Activated CD4-positive, CD25-positive, alpha-beta regulatory T cell treated with anti-CD3 and anti-CD28 coated beads, Interleukin-2, amount 50 U/mL, for 24 hours (primary cell): ENCODE measurements at regions not wholly inside any gene's neighbourhood (a gene's known extent, or its start where the extent isn't known, plus 50 kb on each side); places are given as distances from the start of the nearest gene placed in this dataset.

ENCODE experiments used
- ATAC-seq, 2 donors: fragments of 150-1000 bp; cut with Tn5 transposase; one replicate each; pipeline ENCODE4 v1.10.0; 2021; ENCODE audit warnings: mild to moderate bottlenecking in 1 of 2, moderate library complexity in 1 of 2

DNA sequence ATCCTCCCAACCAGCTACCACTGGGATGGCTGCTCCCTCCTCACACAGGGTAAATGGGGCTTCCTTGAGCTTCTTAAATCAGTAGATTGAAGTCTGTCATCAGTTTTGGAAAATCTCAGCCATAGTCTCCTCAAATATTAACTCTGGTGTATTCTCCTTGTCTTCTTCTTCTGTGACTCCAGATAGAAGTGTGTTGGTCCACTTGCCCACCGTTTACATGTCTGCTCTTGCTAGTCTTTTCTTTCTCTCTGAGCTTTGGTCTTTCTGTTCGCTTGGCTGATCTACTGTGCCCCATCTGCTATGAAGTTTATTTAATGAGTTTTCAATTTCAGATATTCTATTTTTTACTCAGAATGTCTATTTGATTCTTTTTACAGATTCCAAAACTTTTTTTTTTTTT, 281.7 kb upstream of the HDAC4 start:
- ATAC-seq = no peak

- ATAC-seq = no peak
Observed at GRCh38 chr2:239679755-239680154, 278.9 kb upstream of the HDAC4 start.

- no peak for ATAC-seq
Observed at GRCh38 chr2:239678666-239679296, 278.0 kb upstream of the HDAC4 start.

- ATAC-seq = no peak
Observed at GRCh38 chr2:239678186-239678490, 277.3 kb upstream of the HDAC4 start.

DNA sequence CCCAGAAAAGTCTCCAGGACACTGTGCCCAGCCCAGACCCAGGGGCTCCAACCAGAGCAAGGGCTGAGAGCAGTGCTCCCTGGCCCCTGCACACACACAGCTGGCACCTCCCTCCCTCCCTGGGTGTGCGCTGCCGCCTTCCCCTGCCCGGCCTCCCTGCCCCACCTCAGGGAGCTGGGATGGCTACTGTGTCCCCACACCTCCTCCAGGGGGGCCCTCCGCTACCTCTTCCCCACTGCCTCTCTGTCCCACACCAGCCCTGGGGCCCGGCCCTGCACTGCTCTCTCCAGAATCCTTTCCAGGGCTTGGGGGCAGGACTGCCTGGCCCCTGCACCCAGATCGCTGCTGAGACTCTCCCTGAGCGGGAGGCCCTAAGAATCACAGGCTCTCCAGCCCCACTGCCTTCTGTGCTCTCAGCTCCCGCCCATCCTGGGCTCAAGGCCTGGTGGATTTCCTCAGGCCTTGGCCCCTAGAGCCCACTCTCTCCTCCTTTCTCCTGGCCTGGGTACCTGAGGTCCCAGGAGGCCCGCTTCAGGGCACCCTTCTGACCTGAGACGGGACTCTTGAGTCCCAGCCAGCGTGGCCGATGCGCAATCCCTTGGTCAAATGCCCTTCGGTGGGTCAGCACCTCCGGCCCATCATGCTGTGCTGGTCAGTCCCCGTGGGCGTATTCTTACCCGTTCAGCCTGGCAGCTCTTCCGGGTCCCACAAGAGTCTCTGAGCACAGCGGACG, 276.8 kb upstream of the HDAC4 start:
- no peak for ATAC-seq

DNA sequence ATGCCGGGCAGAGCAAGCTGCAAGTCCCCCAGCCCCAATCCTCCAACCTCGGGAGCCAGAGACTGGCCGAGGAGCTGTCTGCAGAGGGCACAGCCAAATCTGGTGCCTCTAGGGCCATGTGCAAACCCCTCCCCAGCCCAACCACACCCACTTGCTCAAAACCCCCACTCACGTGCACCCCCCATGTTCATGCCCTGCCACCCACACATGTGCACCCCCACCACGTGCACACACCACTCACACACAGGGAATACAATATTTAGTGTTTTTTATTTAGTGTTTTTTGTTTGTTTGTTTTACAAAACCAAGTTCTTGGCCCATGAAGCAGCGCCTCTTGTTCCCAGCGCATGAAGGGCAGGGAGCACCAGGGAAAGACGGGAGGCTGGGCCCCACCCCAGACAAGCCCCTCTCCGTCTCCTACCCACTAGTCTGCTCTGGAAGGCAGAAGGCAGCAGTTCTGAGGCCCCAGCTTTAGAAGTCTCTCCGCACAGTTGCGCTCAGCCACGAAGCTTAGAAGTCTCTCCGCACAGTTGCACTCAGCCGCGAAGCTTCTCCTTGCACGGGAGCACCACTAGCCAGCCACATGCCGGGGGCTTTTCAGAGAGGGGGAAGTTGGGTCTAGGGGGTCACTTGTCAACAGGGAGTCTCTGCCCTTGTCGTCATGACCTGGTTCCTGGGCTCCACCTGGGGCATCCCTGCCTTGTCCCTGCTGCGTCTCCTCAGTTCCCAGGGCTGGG, 276.1 kb upstream of the HDAC4 start:
- no peak for ATAC-seq

DNA sequence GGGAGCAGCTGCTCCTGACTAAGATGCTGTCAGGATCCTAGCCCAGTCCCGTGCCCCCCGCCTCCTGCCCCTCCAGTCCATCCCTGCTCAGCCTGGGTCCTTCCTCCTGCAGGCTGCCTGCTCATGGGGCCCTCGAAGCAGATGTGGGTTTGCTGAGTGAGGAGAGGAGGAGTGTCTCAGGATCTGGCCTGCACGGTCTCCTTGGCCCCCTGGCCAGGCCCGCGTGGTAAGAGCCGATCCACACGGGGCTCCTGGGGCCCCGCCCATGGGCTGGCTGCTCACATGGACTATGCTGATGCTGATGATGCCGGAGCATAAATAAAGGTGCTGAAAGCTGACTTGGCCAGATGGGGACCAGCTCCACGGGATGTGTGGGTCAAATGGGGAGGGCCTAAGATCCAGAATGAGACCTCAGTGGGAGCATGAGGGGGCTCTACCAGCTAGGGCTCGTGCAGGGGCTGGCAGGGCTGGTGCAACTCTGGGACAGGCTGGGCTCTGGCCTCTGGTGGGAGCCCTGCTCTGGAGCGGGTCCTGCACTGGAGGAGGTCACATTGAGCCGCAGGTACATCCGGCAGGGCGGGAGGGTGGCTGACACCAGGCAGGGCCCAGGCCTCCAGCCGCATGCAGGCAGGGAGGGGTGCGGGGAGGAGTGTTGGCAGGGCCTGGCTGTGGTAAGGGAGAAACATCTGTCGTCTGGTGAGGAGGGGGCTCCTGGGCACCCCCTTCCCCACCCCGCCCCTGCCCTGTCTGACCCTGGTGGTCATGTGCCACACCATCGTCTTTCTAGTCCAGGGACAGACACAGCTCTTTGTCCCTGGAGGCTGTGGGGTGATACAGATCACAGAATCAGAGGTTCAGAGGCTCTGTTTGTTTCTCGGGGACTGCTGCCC, 275.3 kb upstream of the HDAC4 start:
- ATAC-seq = no peak

DNA sequence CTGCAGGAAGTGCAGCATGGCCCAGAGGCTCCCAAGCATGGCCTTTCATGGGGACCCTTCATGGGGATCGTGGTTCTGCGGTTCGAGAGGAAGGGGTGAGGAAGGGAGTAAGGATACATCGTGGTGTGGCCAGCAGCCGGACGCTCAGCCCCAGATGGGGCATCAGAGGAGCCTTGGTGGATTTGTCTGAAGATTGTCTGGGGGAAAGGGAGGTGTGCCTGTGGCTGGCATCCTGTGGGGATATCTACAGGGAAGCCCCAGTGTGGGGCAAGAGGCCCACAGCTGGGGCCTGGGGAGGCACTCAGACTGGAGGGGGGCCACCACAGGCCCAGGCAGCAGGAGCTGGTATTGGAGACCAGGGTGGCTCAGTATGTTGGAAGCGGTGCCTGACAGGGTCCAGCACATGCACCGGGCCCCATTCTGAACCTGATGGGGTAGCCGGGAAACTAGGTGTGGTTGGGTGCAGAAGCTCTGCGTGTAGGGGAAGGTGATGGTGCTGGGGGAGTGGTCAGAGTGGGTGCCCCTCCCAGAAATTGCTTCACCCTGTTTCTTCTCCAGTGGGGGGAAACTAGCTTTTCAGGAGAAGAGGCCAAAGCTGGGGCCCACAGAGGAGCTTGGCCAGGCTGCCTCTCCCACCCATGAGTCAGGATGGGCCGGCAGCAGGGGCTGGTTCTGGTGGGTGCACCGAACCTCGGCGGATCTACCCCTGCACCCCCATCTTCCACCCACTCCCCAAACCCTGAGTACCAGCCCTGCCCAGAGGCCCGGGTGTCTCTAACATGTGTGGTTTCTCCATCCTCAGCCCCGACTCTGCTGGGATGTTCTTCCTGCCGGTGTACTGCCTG, 274.4 kb upstream of the HDAC4 start:
- no peak for ATAC-seq

DNA sequence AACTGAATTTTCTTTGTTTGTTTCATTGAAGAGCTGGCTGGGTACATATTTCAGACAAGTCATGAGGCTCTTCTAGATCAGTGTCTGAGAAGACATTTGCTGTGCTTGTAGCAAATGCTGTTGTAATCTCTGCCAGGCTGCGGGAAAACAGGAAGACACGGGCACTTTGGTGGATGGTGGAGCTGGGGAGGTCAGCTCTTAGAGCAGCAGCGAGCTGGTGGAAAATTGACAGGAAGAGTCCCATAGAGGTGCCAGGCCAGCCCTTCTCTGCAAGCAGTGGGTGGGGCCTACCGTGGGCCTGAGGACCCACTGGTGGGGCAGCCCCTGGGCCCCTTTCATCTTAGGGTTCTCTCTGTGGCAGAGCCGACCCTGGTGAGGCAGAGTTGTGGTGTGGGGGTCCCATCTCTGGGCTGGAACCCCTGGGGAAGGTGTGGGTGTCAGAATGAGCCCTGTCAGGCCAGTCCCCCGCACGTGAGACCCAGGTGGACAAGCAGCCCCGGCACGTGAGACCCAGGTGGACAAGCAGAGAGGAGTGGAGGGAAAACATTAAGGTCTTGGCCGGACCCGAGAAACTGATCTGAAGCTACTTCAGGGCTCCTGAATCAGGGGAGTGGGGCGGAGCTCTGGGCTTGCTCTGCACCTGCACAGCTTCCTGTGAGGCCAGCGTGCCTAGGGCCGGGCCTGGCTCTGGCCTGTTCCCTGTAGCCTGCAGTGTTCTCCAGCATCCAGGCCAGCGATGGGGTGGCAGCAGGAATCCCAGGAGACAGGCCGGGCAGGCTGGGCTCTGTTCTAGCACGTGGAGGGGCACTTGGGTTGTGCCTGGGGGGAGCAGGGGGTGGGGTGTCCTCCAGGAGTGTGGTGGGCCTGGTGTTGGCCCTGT, 273.5 kb upstream of the HDAC4 start:
- ATAC-seq = no peak

DNA sequence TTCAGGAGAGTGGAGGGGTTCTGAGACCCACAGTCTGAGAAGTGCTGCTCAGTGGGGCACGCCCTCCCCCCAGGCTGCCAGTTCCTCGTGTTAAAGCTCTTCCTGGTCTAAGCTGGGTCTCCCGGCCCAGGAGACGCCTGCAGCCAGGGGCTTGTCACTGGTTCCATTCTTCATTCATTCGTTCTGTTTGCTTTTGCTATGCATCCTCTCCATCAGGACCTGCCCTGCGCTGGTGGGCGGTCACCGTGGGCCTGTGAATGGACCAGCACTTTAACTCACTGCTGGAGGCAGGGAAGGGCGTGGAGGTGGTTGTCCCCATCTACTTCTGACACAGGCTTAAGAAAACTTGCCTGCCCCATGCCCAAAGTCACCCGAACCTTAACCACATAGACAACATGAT, 272.8 kb upstream of the HDAC4 start:
- no peak for ATAC-seq

- ATAC-seq = no peak
Observed at GRCh38 chr2:239671916-239672849, 271.4 kb upstream of the HDAC4 start.

DNA sequence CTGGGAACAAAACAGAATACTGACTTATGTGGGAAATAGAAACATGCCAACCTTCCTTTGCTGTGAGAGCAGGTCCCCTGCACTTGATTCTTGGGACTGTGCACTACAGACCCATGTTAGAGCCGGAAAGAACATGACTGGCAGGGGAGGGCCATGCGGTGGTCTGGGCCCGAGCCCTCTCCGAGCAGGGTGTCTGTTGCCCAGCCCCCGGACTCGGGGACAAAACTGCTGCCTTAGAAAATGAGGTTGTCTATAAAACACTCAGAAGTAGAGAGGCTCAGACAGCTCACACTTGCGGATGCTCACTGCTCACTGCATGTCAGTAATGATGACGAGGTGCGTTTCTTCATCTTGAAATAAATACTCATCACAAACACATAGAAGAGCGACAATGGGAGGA, 270.7 kb upstream of the HDAC4 start:
- no peak for ATAC-seq

GRCh38 chr2:239670463-239671120, 269.8 kb upstream of the HDAC4 start:
- no peak for ATAC-seq

- no peak for ATAC-seq
Observed at GRCh38 chr2:239669899-239670460, 269.2 kb upstream of the HDAC4 start.

DNA sequence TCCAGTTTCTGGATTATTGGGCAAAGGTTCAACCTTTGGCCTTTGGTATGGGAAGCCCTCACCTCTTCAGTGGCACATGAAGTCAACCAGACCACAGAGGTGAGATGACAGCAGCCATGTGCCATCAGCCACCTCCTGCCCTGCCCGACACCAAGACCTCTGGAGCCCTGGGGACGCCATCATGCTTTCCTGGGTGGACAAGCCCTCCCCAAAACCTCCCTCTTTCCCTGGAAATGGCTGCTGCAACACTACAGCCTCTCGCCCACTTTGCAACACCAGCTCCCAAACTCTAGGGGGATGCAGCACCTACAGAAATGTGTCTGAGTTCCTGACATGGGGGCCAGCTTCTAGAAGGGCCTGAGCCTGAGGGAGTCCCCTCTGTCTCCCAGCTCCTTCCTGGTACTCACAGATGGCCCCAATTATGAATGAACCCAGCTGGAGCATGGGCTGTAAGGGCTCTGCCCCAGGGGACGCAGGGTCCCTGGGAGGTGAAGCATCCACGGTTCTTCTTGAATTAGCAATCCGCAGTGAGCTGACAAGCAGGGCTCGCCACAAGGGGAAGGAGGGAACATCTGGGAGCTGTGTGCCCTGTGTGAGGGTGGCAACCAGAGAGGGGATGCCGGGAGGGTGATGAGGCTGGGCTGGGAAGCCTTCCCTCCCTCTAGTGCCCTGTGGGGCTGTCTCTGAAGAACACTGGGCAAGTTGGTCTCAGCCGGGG, 268.5 kb upstream of the HDAC4 start:
- no peak for ATAC-seq

GRCh38 chr2:239668651-239669050, 267.8 kb upstream of the HDAC4 start:
- no peak for ATAC-seq

GRCh38 chr2:239668042-239668441, 267.2 kb upstream of the HDAC4 start:
- ATAC-seq = no peak

DNA sequence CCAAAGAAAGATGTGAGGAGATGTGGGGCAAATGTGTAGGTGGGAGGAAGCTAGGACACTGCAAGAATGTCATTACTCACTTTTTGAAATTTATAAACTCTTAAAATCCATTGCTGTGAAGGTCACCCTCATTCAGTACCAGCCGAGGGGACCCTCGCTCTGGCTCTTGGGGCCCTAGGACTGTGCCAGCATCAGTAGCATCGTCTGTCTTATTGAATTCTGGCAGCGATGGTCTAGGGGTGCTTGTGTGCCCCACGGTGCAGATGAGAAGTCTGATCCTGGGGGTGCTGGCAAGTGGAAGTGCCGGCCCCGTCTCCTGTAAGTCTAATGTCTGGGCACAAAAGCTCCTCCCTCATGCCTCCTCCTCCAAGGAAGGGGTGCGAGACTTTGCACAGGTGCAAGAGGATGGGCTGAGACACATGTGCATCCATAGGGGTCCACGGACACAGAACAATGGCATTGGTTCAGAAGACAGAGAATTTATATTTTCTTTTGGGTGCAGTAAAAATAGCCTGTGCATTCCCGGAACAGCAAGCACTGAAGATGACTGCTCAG, 266.7 kb upstream of the HDAC4 start:
- ATAC-seq = no peak
